Bronchial epithelial cell (primary cell): ENCODE measurements at regions not wholly inside any gene's neighbourhood (a gene's known extent, or its start where the extent isn't known, plus 50 kb on each side); places are given as distances from the start of the nearest gene placed in this dataset.

ENCODE experiments used
- DNase-seq: peaks from one replicate; pipeline ENCODE4 v3.0.0-alpha.2; 2010; ENCODE audit warnings: low read depth
- FAIRE-seq: peaks from 2 replicates; lab custom pipeline; 2011; peaks lifted over from hg19 to GRCh38; lab: Jason Lieb, UNC
- H3K27me3 ChIP-seq: 2 replicates; pipeline ENCODE4 v1.5.1; 2011; ENCODE audit warnings: low read length; ENCODE audit not compliant: control insufficient read depth, insufficient read depth
- H3K36me3 ChIP-seq: 2 replicates; pipeline ENCODE4 v1.5.1; 2011; ENCODE audit warnings: low read length; ENCODE audit not compliant: control insufficient read depth, insufficient read depth
- H3K4me3 ChIP-seq: 2 replicates; pipeline ENCODE4 v1.5.1; 2011; ENCODE audit warnings: mild to moderate bottlenecking, low read depth, low read length, control low read depth
- CTCF ChIP-seq: IDR thresholded peaks from 2 replicates; pipeline ENCODE4 v1.5.1; 2011; ENCODE audit warnings: mild to moderate bottlenecking, moderate library complexity, low read length, control low read depth, inconsistent platforms; ENCODE audit not compliant: insufficient read depth, severe bottlenecking

- no peaks in the 10 kb centered on the region for H3K36me3 ChIP-seq
- no peak for FAIRE-seq
These were observed 240.5 kb upstream of the SNX7 start for GRCh38 chr1:98421085-98421435.

GRCh38 chr1:98420376-98421084, 241.0 kb upstream of the SNX7 start:
- H3K36me3 ChIP-seq = no peaks in the 10 kb centered on the region
- FAIRE-seq (no peak), DNase-seq (peak; percentile 68)
- H3K27me3 ChIP-seq = no peaks in the 10 kb centered on the region
- no peak overlapping the region for H3K4me3 ChIP-seq
- no peak for TF ChIP-seq CTCF

More at GRCh38 chr1:98421085-98421435, 240.5 kb upstream of the SNX7 start:
- TF ChIP-seq CTCF = no peak
- Histone ChIP-seq H3K27me3 (no peaks in the 10 kb centered on the region), H3K4me3 (no peak overlapping the region)
- no peak for DNase-seq

- DNase-seq = no peak
- FAIRE-seq = no peak
These were observed 243.7 kb upstream of the SNX7 start for GRCh38 chr1:98417820-98418219.

GRCh38 chr1:98410082-98410481, 251.4 kb upstream of the SNX7 start:
- Histone ChIP-seq H3K27me3 (no peaks in the 10 kb centered on the region), H3K36me3 (no peaks in the 10 kb centered on the region), H3K4me3 (no peak overlapping the region)
- FAIRE-seq (no peak), DNase-seq (no peak)
- no peak for TF ChIP-seq CTCF

More at GRCh38 chr1:98417820-98418219, 243.7 kb upstream of the SNX7 start:
- TF ChIP-seq CTCF = no peak
- Histone ChIP-seq H3K36me3 (no peaks in the 10 kb centered on the region), H3K4me3 (no peak overlapping the region), H3K27me3 (no peaks in the 10 kb centered on the region)

- Histone ChIP-seq H3K4me3 (no peak overlapping the region), H3K36me3 (no peaks in the 10 kb centered on the region), H3K27me3 (no peaks in the 10 kb centered on the region)
- DNase-seq = no peak
- TF ChIP-seq CTCF = no peak
- no peak for FAIRE-seq
These were observed 255.0 kb upstream of the SNX7 start for GRCh38 chr1:98406352-98407088.
